Coronary artery (tissue), 2 donors: ENCODE measurements at regions not wholly inside any gene's neighbourhood (a gene's known extent, or its start where the extent isn't known, plus 50 kb on each side); places are given as distances from the start of the nearest gene placed in this dataset.
"Not testable (repeated sequence)": the region's sequence is repeated elsewhere in the genome, so short reads cannot be mapped to it uniquely, and the experiment has no call there.

ENCODE experiments used
- DNase-seq: peaks from one replicate; pipeline ENCODE4 v3.0.0-alpha.2; 2017; ENCODE audit warnings: low spot score
- H3K27ac ChIP-seq, 2 donors: fragments of 200-600 bp; sonication (generic); one replicate each; pipeline ENCODE4 v1.5.1; 2016 to 2019
- H3K4me3 ChIP-seq: fragments of 200-600 bp; sonication (generic); 2 replicates; pipeline ENCODE4 v1.5.1; 2016; ENCODE audit warnings: mild to moderate bottlenecking, moderate library complexity
- CTCF ChIP-seq: fragments of 200-600 bp; sonication (generic); IDR thresholded peaks from one replicate; pipeline ENCODE4 v1.5.1; 2019; ENCODE audit warnings: antibody characterized with exemption

- no peak for TF ChIP-seq CTCF
- no peak overlapping the region for H3K4me3 ChIP-seq
- no peak for DNase-seq
- no peak overlapping the region for H3K27ac ChIP-seq
Measured at GRCh38 chr10:33835556-33835955, 501.1 kb upstream of the NRP1 start.

GRCh38 chr10:33833566-33833965, 499.1 kb upstream of the NRP1 start:
- H3K4me3 ChIP-seq = no peak overlapping the region
- TF ChIP-seq CTCF = no peak
- no peak for DNase-seq
- no peak overlapping the region for H3K27ac ChIP-seq

GRCh38 chr10:33832124-33832787, 497.8 kb upstream of the NRP1 start:
- Histone ChIP-seq H3K4me3 (no peak overlapping the region), H3K27ac (no peak overlapping the region)
- no peak for TF ChIP-seq CTCF
- DNase-seq = no peak

- DNase-seq = no peak
- H3K4me3 ChIP-seq = no peak overlapping the region
- no peak overlapping the region for H3K27ac ChIP-seq
- TF ChIP-seq CTCF = no peak
Measured at GRCh38 chr10:33831591-33831990, 497.1 kb upstream of the NRP1 start.

GRCh38 chr10:33829899-33830298, 495.4 kb upstream of the NRP1 start:
- not testable (repeated sequence) for DNase-seq, H3K27ac ChIP-seq, H3K4me3 ChIP-seq

- H3K27ac ChIP-seq = no peak overlapping the region
- no peak for DNase-seq
- H3K4me3 ChIP-seq = no peak overlapping the region
- no peak for TF ChIP-seq CTCF
Measured at GRCh38 chr10:33828592-33828991, 494.1 kb upstream of the NRP1 start.

- Histone ChIP-seq H3K27ac (no peak overlapping the region), H3K4me3 (no peak overlapping the region)
- no peak for TF ChIP-seq CTCF
- DNase-seq = no peak
Measured at GRCh38 chr10:33826186-33826585, 491.7 kb upstream of the NRP1 start.

- no peak for DNase-seq
- Histone ChIP-seq H3K27ac (no peak overlapping the region), H3K4me3 (no peak overlapping the region)
- TF ChIP-seq CTCF = no peak
Measured at GRCh38 chr10:33822774-33823173, 488.3 kb upstream of the NRP1 start.
